ENCODE measurements at regions not wholly inside any gene's neighbourhood (a gene's known extent, or its start where the extent isn't known, plus 50 kb on each side); places are given as distances from the start of the nearest gene placed in this dataset.

GRCh38 chr6:91569071-91569470 is 982.2 kb upstream of the MAP3K7 start:
- no peaks in the 10 kb centered on the region for H3K36me3 ChIP-seq (replicated peaks; ENCODE audit: insufficient read depth, low read depth)
- H3K4me1 ChIP-seq (ENCODE audit: insufficient read depth) = no peaks in the 10 kb centered on the region
- H3K79me2 ChIP-seq = no peaks in the 10 kb centered on the region
- no peaks in the 10 kb centered on the region for H3K9me2 ChIP-seq (replicated peaks; ENCODE audit: insufficient read depth)
- no peak for DNase-seq (ENCODE audit: low spot score)
- no peak overlapping the region for H3K4me2 ChIP-seq
- no peaks in the 10 kb centered on the region for H3K9me3 ChIP-seq (ENCODE audit: low read depth)
- H2AFZ ChIP-seq = no peak overlapping the region
- no peak overlapping the region for H3K27ac ChIP-seq
- no peaks in the 10 kb centered on the region for H4K20me1 ChIP-seq (ENCODE audit: insufficient read depth, poor library complexity, severe bottlenecking)
- 84% methylated on average over 2 of the region's 2 CpGs for WGBS (ENCODE audit: low lambda C conversion rate, missing lambda C conversion rate)
- H3K27me3 ChIP-seq = no peaks in the 10 kb centered on the region
- H3K4me3 ChIP-seq = no peak overlapping the region
- no peak for TF ChIP-seq EZH2 (IDR thresholded peaks at IDR 0.05; ENCODE audit: borderline replicate concordance)
- no peak for TF ChIP-seq EZH2phosphoT487 (IDR thresholded peaks at IDR 0.05; ENCODE audit: low read depth, severe bottlenecking, unreplicated experiment)
- TF ChIP-seq CTCF (IDR thresholded peaks at IDR 0.05; ENCODE audit: poor library complexity) = no peak

DNA sequence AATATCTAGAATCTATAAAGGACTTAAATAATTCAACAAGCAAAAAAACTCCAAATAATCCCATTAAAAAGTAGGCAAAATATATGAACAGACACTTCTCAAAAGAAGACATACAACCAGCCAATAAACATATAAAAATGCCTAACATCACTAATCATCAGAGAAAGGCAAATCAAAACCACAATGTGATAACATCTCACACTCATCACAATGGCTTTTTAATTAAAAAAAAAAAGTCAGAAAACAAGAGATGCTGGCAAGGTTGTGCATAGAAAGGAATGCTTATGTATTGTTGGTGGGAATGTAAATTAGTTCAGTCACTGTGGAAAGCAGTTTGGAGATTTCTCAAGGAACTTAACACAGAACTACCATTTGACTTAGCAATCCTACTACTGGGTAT is 979.6 kb upstream of the MAP3K7 start:
- Histone ChIP-seq H4K20me1 (ENCODE audit: insufficient read depth, poor library complexity, severe bottlenecking) (no peaks in the 10 kb centered on the region), H3K9me2 (replicated peaks; ENCODE audit: insufficient read depth) (no peaks in the 10 kb centered on the region), H3K9me3 (ENCODE audit: low read depth) (no peaks in the 10 kb centered on the region), H3K27ac (no peak overlapping the region), H2AFZ (no peak overlapping the region), H3K79me2 (no peaks in the 10 kb centered on the region), H3K4me3 (no peak overlapping the region), H3K4me2 (no peak overlapping the region), H3K36me3 (replicated peaks; ENCODE audit: insufficient read depth, low read depth) (no peaks in the 10 kb centered on the region), H3K4me1 (ENCODE audit: insufficient read depth) (no peaks in the 10 kb centered on the region), H3K27me3 (no peaks in the 10 kb centered on the region)
- DNase-seq (ENCODE audit: low spot score) = no peak
- TF ChIP-seq EZH2 (IDR thresholded peaks at IDR 0.05; ENCODE audit: borderline replicate concordance) = no peak
- TF ChIP-seq CTCF (IDR thresholded peaks at IDR 0.05; ENCODE audit: poor library complexity) = no peak
- no peak for TF ChIP-seq EZH2phosphoT487 (IDR thresholded peaks at IDR 0.05; ENCODE audit: low read depth, severe bottlenecking, unreplicated experiment)

DNA sequence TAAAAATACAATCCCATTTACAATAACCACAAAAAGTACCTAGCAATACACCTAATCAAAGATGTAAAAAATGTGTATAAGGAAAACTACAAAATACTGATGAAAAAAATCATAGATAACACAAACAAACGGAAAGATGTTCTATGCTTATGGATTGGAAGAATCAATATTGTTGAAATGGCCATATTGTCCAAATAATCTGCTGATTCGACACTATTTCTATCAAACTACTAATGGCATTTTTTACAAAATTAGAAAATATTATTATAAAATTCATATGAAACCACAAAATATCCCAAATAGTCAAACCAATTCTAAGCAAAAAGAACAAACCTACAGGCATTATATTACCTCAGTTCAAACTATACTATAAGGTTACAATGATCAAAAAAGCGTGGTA is 978.3 kb upstream of the MAP3K7 start:
- H3K9me2 ChIP-seq (replicated peaks; ENCODE audit: insufficient read depth) = no peaks in the 10 kb centered on the region
- no peak for DNase-seq (ENCODE audit: low spot score)
- H3K27ac ChIP-seq = no peak overlapping the region
- no peak overlapping the region for H3K4me3 ChIP-seq
- 75% methylated on average over 3 of the region's 3 CpGs for WGBS (ENCODE audit: low lambda C conversion rate, missing lambda C conversion rate)
- H2AFZ ChIP-seq = no peak overlapping the region
- no peaks in the 10 kb centered on the region for H3K27me3 ChIP-seq
- H3K79me2 ChIP-seq = no peaks in the 10 kb centered on the region
- no peaks in the 10 kb centered on the region for H4K20me1 ChIP-seq (ENCODE audit: insufficient read depth, poor library complexity, severe bottlenecking)
- H3K4me2 ChIP-seq = no peak overlapping the region
- no peaks in the 10 kb centered on the region for H3K4me1 ChIP-seq (ENCODE audit: insufficient read depth)
- TF ChIP-seq CTCF (IDR thresholded peaks at IDR 0.05; ENCODE audit: poor library complexity) (no peak), EZH2 (IDR thresholded peaks at IDR 0.05; ENCODE audit: borderline replicate concordance) (no peak), EZH2phosphoT487 (IDR thresholded peaks at IDR 0.05; ENCODE audit: low read depth, severe bottlenecking, unreplicated experiment) (no peak)
- no peaks in the 10 kb centered on the region for H3K36me3 ChIP-seq (replicated peaks; ENCODE audit: insufficient read depth, low read depth)
- no peaks in the 10 kb centered on the region for H3K9me3 ChIP-seq (ENCODE audit: low read depth)

- Histone ChIP-seq H2AFZ (no peak overlapping the region), H3K9me2 (replicated peaks; ENCODE audit: insufficient read depth) (no peaks in the 10 kb centered on the region), H3K27me3 (no peaks in the 10 kb centered on the region), H3K27ac (no peak overlapping the region), H3K36me3 (replicated peaks; ENCODE audit: insufficient read depth, low read depth) (no peaks in the 10 kb centered on the region), H3K9me3 (ENCODE audit: low read depth) (no peaks in the 10 kb centered on the region), H3K4me2 (no peak overlapping the region), H3K79me2 (no peaks in the 10 kb centered on the region), H3K4me3 (no peak overlapping the region), H4K20me1 (ENCODE audit: insufficient read depth, poor library complexity, severe bottlenecking) (no peaks in the 10 kb centered on the region), H3K4me1 (ENCODE audit: insufficient read depth) (no peaks in the 10 kb centered on the region)
- 76% methylated on average over 3 of the region's 3 CpGs for whole genome bisulfite sequencing (ENCODE audit: low lambda C conversion rate, missing lambda C conversion rate)
- DNase-seq (ENCODE audit: low spot score) = no peak
- TF ChIP-seq EZH2phosphoT487 (IDR thresholded peaks at IDR 0.05; ENCODE audit: low read depth, severe bottlenecking, unreplicated experiment) = no peak
- TF ChIP-seq EZH2 (IDR thresholded peaks at IDR 0.05; ENCODE audit: borderline replicate concordance) = no peak
- no peak for TF ChIP-seq CTCF (IDR thresholded peaks at IDR 0.05; ENCODE audit: poor library complexity)
These were observed 976.1 kb upstream of the MAP3K7 start for GRCh38 chr6:91562955-91563354.

Measured in hepatocyte (in vitro differentiated cells).